ENCODE measurements at regions not wholly inside any gene's neighbourhood (a gene's known extent, or its start where the extent isn't known, plus 50 kb on each side); places are given as distances from the start of the nearest gene placed in this dataset.

DNA sequence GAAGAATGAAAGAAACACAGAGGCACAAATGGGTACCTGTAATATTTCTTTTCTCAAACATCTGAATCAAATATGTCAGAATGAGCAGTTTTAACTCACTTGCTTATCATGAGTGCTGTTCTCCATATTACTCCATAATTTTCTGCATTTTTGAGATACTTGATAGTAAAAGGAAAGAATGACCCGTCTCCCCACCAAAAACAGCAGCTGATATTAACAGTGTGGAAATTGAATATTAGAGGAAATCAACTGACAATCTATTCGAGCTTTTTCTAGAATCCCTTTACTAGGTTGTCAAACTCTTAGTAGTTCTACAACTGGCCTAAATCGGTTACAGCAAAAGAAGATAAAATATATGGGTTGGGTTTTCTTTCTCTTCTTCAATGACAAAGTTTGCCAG, 49.9 kb upstream of the HELT start:
- TF ChIP-seq POLR2A (IDR thresholded peaks at IDR 0.05; ENCODE audit: low read depth, low read length) (no peak), POLR2AphosphoS5 (IDR thresholded peaks at IDR 0.05; ENCODE audit: low read depth, low read length) (no peak)

Measured in GM12892 (cell line).